Inflammatory macrophage treated with lipopolysaccharide for 1 hour (primary cell): ENCODE measurements at regions not wholly inside any gene's neighbourhood (a gene's known extent, or its start where the extent isn't known, plus 50 kb on each side); places are given as distances from the start of the nearest gene placed in this dataset.

Experiments used
- DNase-seq, 2 donors: peaks; one replicate each; pipeline ENCODE4 v3.0.0-alpha.2; 2020 to 2022

DNA sequence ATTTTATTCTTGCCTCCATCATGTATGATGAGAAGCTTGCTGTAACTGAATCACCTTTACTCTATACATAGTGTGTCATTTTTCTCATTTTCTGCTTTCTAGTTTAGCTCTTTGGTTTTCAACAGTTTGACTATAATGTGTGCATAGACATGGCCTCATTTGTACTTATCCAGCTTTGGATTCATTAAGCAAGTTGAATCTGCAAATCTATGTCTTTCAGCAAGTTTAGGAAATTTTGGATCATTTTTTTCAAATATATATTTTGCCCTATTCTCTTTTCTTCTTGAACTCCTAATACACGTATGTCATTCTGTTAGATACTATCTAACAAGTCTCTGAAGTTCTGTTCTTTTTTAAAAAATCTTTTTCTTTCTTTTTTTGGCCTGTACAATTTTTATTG lies 57.8 kb downstream of the PRLHR start:
- DNase-seq, result no peak

DNA sequence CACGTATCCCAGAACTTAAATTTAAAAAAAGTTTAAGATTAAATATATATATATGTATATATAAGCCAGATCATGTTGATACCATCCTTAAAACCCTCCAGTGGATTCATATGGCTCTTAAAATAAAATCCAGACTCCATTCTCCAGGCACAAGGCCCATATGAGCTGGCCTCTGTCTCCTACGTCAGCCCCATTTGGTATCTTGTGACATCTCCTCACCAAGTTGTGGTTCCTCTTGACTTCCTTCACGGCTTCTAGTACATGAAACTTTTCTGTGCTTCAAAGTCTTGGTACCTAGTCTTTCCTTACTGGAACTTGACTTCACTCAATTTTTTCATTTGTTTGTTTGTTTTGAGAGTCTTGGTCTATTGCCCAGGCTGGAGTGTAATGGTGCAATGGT lies 61.3 kb downstream of the PRLHR start:
- peak; percentile 44 to 49 for DNase-seq

GRCh38 chr10:118531105-118531852 lies 64.2 kb downstream of the PRLHR start:
- peak; percentile 76 to 82 for DNase-seq

- DNase-seq, result no peak
These were observed 67.0 kb downstream of the PRLHR start for GRCh38 chr10:118528426-118528825.

GRCh38 chr10:118523775-118524174 lies 71.7 kb downstream of the PRLHR start:
- DNase-seq, result no peak

DNA sequence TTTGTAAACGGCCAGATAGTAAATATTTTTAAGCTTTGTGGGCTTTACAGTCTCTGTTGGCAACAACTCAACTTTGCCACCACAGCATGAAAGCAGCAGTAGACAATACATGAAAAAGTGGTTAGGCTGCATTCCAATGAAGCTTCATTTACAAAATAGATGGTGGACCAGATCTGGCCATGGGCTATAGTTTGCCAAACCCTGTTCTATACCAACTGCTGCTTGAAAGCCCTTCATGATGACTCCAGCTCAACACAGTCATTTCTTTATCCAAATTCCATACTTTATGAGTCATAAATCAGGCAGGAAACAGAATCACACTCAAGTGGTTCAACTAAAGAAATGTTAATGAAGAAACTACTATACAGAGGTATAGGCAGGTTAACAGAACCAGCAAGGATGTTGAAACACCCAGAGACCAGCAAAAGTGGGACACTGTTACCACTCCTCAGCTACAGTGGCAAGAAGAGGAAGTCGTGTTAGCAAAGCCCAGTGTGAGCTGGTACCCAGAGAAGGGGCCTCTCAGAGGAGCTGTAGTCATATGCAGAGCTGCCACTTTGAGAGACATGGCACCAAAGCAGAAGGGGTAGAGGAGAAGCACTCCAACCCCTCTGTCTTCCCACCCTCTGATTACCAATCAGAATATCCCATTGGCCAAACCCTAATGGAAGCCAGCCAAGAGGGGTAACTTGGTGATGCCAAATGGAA lies 72.5 kb downstream of the PRLHR start:
- no peak for DNase-seq

GRCh38 chr10:118521415-118522117 lies 73.9 kb downstream of the PRLHR start:
- no peak for DNase-seq

DNA sequence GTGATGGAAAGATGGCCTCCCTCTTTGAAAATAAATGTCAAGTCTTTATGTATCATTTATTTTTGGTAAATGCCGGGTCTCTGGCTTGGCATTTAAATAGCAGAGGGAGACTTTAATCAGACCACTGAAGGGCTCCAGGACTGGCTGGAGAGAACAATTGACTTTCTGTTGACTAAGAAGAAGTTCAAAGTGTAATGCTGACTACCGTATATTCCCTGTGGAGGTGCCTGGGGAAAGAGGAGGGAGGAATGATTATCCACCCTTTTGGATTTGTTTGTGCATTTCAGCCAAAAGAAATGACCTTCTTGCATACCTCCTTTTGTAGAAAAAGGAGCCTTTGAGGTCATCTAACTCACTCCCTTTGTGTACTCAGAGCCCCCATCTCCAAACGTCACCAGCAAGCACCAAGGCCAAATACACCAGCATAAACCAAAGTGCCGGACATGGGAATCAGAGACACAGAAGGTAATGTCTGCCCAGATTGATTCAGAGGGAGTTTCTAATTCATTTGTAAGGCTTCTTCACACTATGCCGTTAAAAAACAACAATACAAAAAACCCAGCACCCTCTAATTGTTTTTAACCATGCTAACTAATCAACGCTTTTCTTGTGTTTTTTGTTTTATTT lies 75.2 kb downstream of the PRLHR start:
- no peak for DNase-seq

- DNase-seq, result no peak
These were observed 77.4 kb downstream of the PRLHR start for GRCh38 chr10:118518095-118518494.

DNA sequence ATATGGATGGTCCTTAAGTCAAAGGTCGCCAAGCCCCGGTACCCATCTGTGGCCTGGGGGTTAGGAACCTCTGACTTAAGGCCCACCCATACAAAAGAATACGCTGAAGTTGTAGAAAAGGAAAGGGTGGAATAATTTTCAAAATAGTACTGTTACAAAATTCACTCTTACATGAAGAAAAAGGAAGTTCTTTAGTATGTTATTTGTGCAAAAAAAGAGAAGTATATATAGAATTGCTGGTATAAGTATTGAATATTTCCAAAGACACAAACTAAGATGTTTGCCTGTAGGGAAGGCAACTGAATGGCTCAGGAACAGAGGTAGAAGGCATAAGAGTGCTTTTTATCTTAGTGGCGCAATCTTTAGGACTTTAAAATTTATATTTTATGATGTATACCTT lies 78.7 kb downstream of the PRLHR start:
- peak; percentile 45 to 48 for DNase-seq

DNA sequence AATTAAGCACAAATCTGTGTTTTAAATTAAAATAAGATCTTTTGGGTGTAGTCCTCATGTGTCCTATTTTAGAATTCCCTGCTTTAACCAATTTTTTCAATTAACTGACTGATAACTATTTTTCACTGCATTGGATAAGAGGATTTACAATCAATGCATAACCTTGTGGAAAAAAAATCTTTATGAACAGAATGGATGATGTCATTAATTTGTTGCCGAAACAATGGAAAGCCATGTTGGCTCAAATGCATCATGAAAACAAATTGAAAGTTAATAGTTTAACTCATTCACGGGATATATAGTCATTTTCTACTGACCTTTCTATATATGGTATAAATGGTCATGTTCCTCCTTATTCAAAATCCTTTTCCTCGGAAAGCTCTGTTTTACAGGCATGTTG lies 82.3 kb downstream of the PRLHR start:
- DNase-seq, result no peak

- DNase-seq, result peak; percentile 85 to 88
These were observed 83.7 kb downstream of the PRLHR start for GRCh38 chr10:118511711-118512110.

GRCh38 chr10:118508863-118509262 lies 86.6 kb downstream of the PRLHR start:
- DNase-seq, result no peak

- DNase-seq, result no peak
These were observed 87.1 kb downstream of the PRLHR start for GRCh38 chr10:118508355-118508754.

- DNase-seq, result no peak
These were observed 88.5 kb downstream of the PRLHR start for GRCh38 chr10:118506671-118507590.

GRCh38 chr10:118505363-118505762 lies 90.1 kb downstream of the PRLHR start:
- DNase-seq, result no peak

GRCh38 chr10:118504467-118505205 lies 90.8 kb downstream of the PRLHR start:
- DNase-seq, result peak; percentile 69 to 72

DNA sequence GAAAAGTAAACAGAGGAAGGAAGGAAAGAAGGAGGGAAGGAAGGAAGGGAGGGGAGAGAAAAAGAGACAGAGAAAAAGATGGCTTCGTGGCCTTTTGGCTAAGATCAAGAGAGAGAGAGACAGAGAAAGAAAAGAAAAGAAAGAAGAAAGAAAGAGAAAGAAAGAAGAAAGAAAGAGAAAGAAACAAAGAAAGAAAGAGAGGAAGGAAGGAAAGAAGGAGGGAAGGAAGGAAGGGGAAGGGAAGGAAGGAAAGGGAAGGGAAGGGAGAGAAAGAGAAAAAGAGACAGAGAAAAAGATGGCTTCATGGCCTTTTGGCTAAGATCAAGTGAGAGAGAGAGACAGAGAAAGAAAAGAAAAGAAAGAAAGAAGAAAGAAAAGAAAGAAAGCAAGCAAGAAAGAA lies 91.4 kb downstream of the PRLHR start:
- DNase-seq, result no peak

DNA sequence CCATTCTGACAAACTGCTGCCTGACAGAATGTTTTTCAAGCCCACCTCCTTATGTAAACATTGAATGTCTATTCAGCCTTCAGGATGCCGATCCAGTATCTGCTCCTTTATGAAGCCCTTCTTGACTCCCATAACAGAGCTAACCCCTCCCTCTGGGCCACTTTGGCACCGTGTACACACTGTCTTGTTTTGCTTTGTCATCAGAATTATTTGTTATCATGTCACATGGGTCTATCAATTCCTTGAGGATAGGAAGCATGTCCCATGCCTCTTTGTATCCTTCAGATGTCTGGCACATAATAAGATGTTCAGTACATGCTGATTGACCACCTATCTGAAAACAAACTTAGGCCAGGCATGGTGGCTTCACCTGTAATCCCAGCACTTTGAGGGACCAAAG lies 92.3 kb downstream of the PRLHR start:
- no peak for DNase-seq

DNA sequence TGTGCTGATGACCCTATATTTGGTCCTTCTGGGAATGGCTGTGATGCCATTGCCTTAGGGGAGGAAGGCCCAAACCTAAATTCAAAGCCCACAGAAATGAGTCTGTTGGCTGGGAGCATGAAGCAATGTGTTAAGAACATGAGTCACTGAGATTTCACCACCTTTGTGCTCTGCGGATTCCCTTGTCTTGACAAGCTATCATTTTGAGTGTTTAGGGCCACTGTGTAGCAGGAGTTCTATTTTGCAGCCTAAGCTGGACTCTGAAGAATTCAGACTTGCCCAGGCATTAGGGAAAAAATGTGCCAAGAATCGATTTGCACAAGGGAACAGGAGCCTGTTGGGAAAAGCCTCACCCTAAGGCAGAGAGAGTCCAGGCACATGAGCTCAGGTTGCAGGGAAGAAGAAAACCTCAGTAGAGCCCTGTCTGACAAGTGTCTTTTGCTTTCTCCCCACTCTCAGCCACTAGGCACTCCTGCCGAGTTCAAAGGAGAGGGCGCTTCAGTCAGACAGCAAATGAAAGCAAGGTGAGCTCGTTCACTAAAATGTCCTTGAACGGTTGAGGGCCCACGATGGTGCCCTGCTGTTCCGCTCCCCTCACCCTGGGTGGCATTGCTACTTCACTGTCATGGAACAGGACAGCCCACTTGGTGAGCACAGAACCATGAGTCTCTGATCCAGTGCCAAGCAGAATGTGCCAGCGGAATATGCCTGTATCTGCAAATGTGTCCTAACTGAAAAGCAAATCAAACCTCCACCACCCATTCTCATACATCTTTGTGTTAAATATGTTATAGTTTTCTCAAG lies 93.6 kb downstream of the PRLHR start:
- peak; percentile 79 for DNase-seq

DNA sequence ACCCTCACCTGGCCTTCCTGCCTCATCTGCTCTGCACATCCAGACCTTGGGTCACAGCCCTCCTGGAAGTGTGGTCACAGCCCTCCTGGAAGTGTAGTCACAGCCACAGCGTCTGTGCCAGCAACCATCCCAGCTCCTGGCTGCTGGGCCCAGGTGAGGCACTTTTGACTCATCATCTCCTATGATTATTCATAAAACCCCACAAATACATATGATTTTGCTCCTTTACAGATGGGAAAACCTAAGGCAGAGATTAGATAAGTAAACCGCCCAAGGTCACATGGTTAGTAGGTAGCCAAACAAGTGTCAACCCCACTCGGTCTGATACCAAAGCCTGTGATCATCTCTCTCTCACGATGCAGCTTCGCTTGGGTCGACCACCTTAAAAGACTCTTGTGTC lies 94.3 kb downstream of the PRLHR start:
- no peak for DNase-seq
